Mucosa of descending colon (tissue), 3 donors: ENCODE measurements at regions not wholly inside any gene's neighbourhood (a gene's known extent, or its start where the extent isn't known, plus 50 kb on each side); places are given as distances from the start of the nearest gene placed in this dataset.

Source experiments
- ATAC-seq: fragments of 200-7000 bp; cut with Tn5 transposase; one replicate; pipeline ENCODE4 v1.9.1; 2020; ENCODE audit warnings: mild to moderate bottlenecking, moderate library complexity
- DNase-seq, 3 donors: peaks; one replicate each; pipeline ENCODE4 v3.0.0-alpha.2; 2020
- H3K36me3 ChIP-seq: fragments of 200-600 bp; one replicate; pipeline ENCODE4 v1.8.0; 2021; ENCODE audit warnings: low read depth, mild to moderate bottlenecking
- H3K4me1 ChIP-seq: fragments of 200-600 bp; one replicate; pipeline ENCODE4 v1.8.0; 2021; ENCODE audit warnings: low read depth, mild to moderate bottlenecking
- H3K4me3 ChIP-seq: fragments of 200-600 bp; one replicate; pipeline ENCODE4 v1.8.0; 2021; ENCODE audit warnings: mild to moderate bottlenecking
- H3K9me3 ChIP-seq: fragments of 200-600 bp; one replicate; pipeline ENCODE4 v1.8.0; 2021; ENCODE audit warnings: mild to moderate bottlenecking
- CTCF ChIP-seq: fragments of 200-600 bp; IDR thresholded peaks from one replicate; pipeline ENCODE4 v1.8.0; 2022; ENCODE audit warnings: antibody characterized with exemption, mild to moderate bottlenecking
- intact Hi-C, 2 donors: fragments of 100-400 bp; cut with DNase I in 1 of 2; cut with micrococcal nuclease in 1 of 2; formaldehyde crosslinking; loops; one replicate each; pipeline versions ENCODE4 v1.11.0 to v1.11.1; 2022; cut with DNase I, micrococcal nuclease
- donor health status: DM: no; HTN: no; CAD: no; lungs with moderate emphysema.
- donor health status: DM: no; HTN: no; CAD: no.
- donor health status: DM: no; HTN: yes; CAD: no.

- Histone ChIP-seq H3K4me1 (no peaks in the 10 kb centered on the region), H3K36me3 (no peaks in the 10 kb centered on the region), H3K9me3 (no peaks in the 10 kb centered on the region), H3K4me3 (no peak overlapping the region)
- intact Hi-C loops, result no loop called here
- DNase-seq, result no peak
- ATAC-seq, result no peak
- no peak for TF ChIP-seq CTCF
Measured at GRCh38 chr1:164922585-164922984, 363.6 kb downstream of the PBX1 start.

- Histone ChIP-seq H3K4me1 (no peaks in the 10 kb centered on the region), H3K4me3 (no peak overlapping the region), H3K9me3 (no peaks in the 10 kb centered on the region), H3K36me3 (no peaks in the 10 kb centered on the region)
- no peak for TF ChIP-seq CTCF
- DNase-seq (no peak), ATAC-seq (no peak)
- intact Hi-C loops, result no loop called here
Measured at GRCh38 chr1:164921493-164921892, 362.5 kb downstream of the PBX1 start.

GRCh38 chr1:164918140-164918539, 359.2 kb downstream of the PBX1 start:
- ATAC-seq (no peak), DNase-seq (no peak)
- H3K9me3 ChIP-seq, result no peaks in the 10 kb centered on the region
- TF ChIP-seq CTCF, result no peak
- no peaks in the 10 kb centered on the region for H3K36me3 ChIP-seq
- H3K4me1 ChIP-seq, result no peaks in the 10 kb centered on the region
- H3K4me3 ChIP-seq, result no peak overlapping the region
- intact Hi-C loops, result no loop called here

- TF ChIP-seq CTCF, result no peak
- ATAC-seq (no peak), DNase-seq (no peak)
- no peaks in the 10 kb centered on the region for H3K9me3 ChIP-seq
- no peaks in the 10 kb centered on the region for H3K36me3 ChIP-seq
- intact Hi-C loops, result no loop called here
- H3K4me1 ChIP-seq, result no peaks in the 10 kb centered on the region
- no peak overlapping the region for H3K4me3 ChIP-seq
Measured at GRCh38 chr1:164914208-164914607, 355.2 kb downstream of the PBX1 start.

DNA sequence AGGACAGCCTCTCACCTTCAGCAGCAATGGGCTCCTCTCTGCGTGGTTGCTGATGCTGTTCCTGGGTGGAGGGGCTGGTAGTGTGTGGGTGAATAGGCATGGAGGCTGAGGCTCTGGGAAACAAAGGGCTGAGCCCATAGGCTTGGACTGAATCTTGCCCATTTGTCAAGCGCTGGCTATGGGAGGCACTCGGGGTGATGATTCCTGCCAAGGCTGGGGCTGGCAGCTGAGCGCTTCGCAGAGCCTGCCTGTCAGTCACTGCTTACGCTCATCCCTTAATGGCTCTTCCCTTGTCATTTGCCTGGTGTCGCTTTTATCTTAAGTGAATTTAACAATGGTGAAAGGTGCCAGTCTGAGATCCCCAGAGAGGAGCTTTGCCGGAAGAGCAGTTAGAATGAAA, 353.3 kb downstream of the PBX1 start:
- intact Hi-C loops, result no loop called here
- Histone ChIP-seq H3K4me1 (no peaks in the 10 kb centered on the region), H3K9me3 (no peaks in the 10 kb centered on the region), H3K4me3 (no peak overlapping the region), H3K36me3 (no peaks in the 10 kb centered on the region)
- ATAC-seq (no peak), DNase-seq (no peak)
- TF ChIP-seq CTCF, result no peak

DNA sequence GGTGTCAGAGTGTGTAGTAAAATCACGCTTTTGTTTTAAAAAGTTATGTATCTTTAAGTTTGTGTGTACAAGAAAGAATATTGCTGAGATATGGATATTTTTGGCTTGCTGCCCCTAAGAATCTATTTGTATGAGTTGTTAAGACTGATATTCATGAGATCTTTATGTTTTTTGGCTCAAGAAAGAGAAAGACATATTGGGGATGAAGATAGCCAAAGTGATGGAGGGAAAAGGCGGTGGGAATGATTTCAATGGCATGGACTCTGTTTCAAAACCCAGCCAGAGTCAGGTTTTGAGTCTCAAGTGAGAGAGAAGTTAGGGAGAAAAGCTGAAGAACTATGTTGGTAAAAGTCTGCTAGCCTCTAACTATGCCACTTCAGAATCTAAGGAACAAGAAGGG, 351.7 kb downstream of the PBX1 start:
- Histone ChIP-seq H3K9me3 (no peaks in the 10 kb centered on the region), H3K4me3 (no peak overlapping the region), H3K36me3 (no peaks in the 10 kb centered on the region), H3K4me1 (no peaks in the 10 kb centered on the region)
- no peak for TF ChIP-seq CTCF
- intact Hi-C loops, result no loop called here
- DNase-seq (no peak), ATAC-seq (no peak)
